Liver (tissue), 6 donors: ENCODE measurements at regions not wholly inside any gene's neighbourhood (a gene's known extent, or its start where the extent isn't known, plus 50 kb on each side); places are given as distances from the start of the nearest gene placed in this dataset.
"Not testable (repeated sequence)": the region's sequence is repeated elsewhere in the genome, so short reads cannot be mapped to it uniquely, and the experiment has no call there.

ENCODE experiments used
- DNase-seq: peaks from one replicate; pipeline ENCODE4 v3.0.0-alpha.2; 2017; ENCODE audit warnings: low spot score
- H3K27ac ChIP-seq, 2 donors: one replicate each; pipeline ENCODE4 v1.7.0; 2013; ENCODE audit warnings: inconsistent platforms in 2 of 2, low read length in 2 of 2, control low read depth in 1 of 2, low read depth in 1 of 2, mild to moderate bottlenecking in 1 of 2
- H3K27me3 ChIP-seq, 4 donors: one replicate each; pipeline versions ENCODE4 v1.6.1 to v1.7.0; 2013; ENCODE audit warnings: low read length in 3 of 4, inconsistent platforms in 1 of 4, mild to moderate bottlenecking in 1 of 4, moderate library complexity in 1 of 4; ENCODE audit not compliant: control insufficient read depth in 4 of 4, insufficient read depth in 4 of 4
- H3K36me3 ChIP-seq, 4 donors: one replicate each; pipeline versions ENCODE4 v1.6.1 to v1.7.0; 2013; ENCODE audit warnings: low read length in 3 of 4, mild to moderate bottlenecking in 3 of 4, low read depth in 1 of 4, moderate library complexity in 1 of 4; ENCODE audit not compliant: control insufficient read depth in 4 of 4, insufficient read depth in 3 of 4
- H3K4me1 ChIP-seq, 4 donors: one replicate each; pipeline versions ENCODE4 v1.6.1 to v1.7.0; 2013; ENCODE audit warnings: low read length in 3 of 4, mild to moderate bottlenecking in 3 of 4, moderate library complexity in 1 of 4; ENCODE audit not compliant: control insufficient read depth in 4 of 4, insufficient read depth in 4 of 4
- H3K4me3 ChIP-seq, 3 donors: one replicate each; pipeline versions ENCODE4 v1.6.1 to v1.7.0; 2013; ENCODE audit warnings: low read length in 3 of 3, control low read depth in 1 of 3, low read depth in 1 of 3, mild to moderate bottlenecking in 1 of 3
- H3K9ac ChIP-seq, 2 donors: one replicate each; pipeline ENCODE4 v1.7.0; 2013; ENCODE audit warnings: low read length in 2 of 2, mild to moderate bottlenecking in 2 of 2, moderate library complexity in 2 of 2, control low read depth in 1 of 2, low read depth in 1 of 2
- H3K9me3 ChIP-seq, 4 donors: one replicate each; pipeline versions ENCODE4 v1.6.1 to v1.7.0; 2013; ENCODE audit warnings: low read length in 3 of 4; ENCODE audit not compliant: control insufficient read depth in 4 of 4
- WGBS: extraction: QIAGEN DNeasy Blood & Tissue Kit; methylation state at CpG from one replicate; pipeline ENCODE4 v1.1.7; 2013; 5-methylcytosine and 5-hydroxymethylcytosine counted together
- donor health status: healthy.
- donor health status: healthy.
- donor health status: healthy.

GRCh38 chr1:120273363-120273762 is 97.0 kb upstream of the SEC22B start:
- not testable (repeated sequence) for H3K27ac ChIP-seq, H3K4me3 ChIP-seq, H3K4me1 ChIP-seq, H3K27me3 ChIP-seq, H3K36me3 ChIP-seq, H3K9ac ChIP-seq, H3K9me3 ChIP-seq, DNase-seq
- 27% methylated on average over 2 of the region's 4 CpGs for WGBS

- WGBS = no CpG with 5 or more reads among the region's 3 CpGs
- not testable (repeated sequence) for H3K4me1 ChIP-seq, DNase-seq, H3K9ac ChIP-seq, H3K27me3 ChIP-seq, H3K4me3 ChIP-seq, H3K9me3 ChIP-seq, H3K27ac ChIP-seq, H3K36me3 ChIP-seq
These were observed 95.9 kb upstream of the SEC22B start for GRCh38 chr1:120272242-120272641.

- WGBS = no CpG with 5 or more reads among the region's 5 CpGs
- DNase-seq = not testable (repeated sequence)
These were observed 95.4 kb upstream of the SEC22B start for GRCh38 chr1:120271561-120272221.

GRCh38 chr1:120267894-120268551 is 91.7 kb upstream of the SEC22B start:
- H3K4me1 ChIP-seq, H3K4me3 ChIP-seq, H3K27ac ChIP-seq, H3K27me3 ChIP-seq, H3K36me3 ChIP-seq, H3K9ac ChIP-seq, DNase-seq, H3K9me3 ChIP-seq: not testable (repeated sequence)
- no CpG with 5 or more reads among the region's 1 CpG for WGBS

More at GRCh38 chr1:120271561-120272221, 95.4 kb upstream of the SEC22B start:
- not testable (repeated sequence) for H3K36me3 ChIP-seq, H3K4me1 ChIP-seq, H3K4me3 ChIP-seq, H3K9me3 ChIP-seq, H3K27ac ChIP-seq, H3K9ac ChIP-seq, H3K27me3 ChIP-seq

- not testable (repeated sequence) for H3K27ac ChIP-seq, H3K4me1 ChIP-seq, H3K9me3 ChIP-seq, DNase-seq, H3K36me3 ChIP-seq, H3K4me3 ChIP-seq, H3K27me3 ChIP-seq, H3K9ac ChIP-seq
- WGBS = 98% methylated on average over 5 of the region's 6 CpGs
These were observed 88.2 kb upstream of the SEC22B start for GRCh38 chr1:120264564-120264963.

- H3K4me1 ChIP-seq, H3K36me3 ChIP-seq, H3K27me3 ChIP-seq, DNase-seq, H3K9ac ChIP-seq, H3K27ac ChIP-seq, H3K4me3 ChIP-seq, H3K9me3 ChIP-seq: not testable (repeated sequence)
- WGBS = no CpG with 5 or more reads among the region's 4 CpGs
These were observed 86.8 kb upstream of the SEC22B start for GRCh38 chr1:120262791-120263751.

GRCh38 chr1:120257778-120258105 is 81.4 kb upstream of the SEC22B start:
- not testable (repeated sequence) for H3K9me3 ChIP-seq, H3K4me3 ChIP-seq, H3K9ac ChIP-seq, H3K36me3 ChIP-seq, H3K27me3 ChIP-seq, DNase-seq, H3K27ac ChIP-seq, H3K4me1 ChIP-seq
- WGBS = 79% methylated on average over 2 of the region's 2 CpGs

GRCh38 chr1:120257064-120257777 is 80.9 kb upstream of the SEC22B start:
- DNase-seq, H3K4me3 ChIP-seq, H3K36me3 ChIP-seq, H3K27ac ChIP-seq, H3K4me1 ChIP-seq, H3K27me3 ChIP-seq, H3K9me3 ChIP-seq, H3K9ac ChIP-seq: not testable (repeated sequence)
- WGBS = no CpG with 5 or more reads among the region's 6 CpGs
